ENCODE measurements at regions not wholly inside any gene's neighbourhood (a gene's known extent, or its start where the extent isn't known, plus 50 kb on each side); places are given as distances from the start of the nearest gene placed in this dataset.

DNA sequence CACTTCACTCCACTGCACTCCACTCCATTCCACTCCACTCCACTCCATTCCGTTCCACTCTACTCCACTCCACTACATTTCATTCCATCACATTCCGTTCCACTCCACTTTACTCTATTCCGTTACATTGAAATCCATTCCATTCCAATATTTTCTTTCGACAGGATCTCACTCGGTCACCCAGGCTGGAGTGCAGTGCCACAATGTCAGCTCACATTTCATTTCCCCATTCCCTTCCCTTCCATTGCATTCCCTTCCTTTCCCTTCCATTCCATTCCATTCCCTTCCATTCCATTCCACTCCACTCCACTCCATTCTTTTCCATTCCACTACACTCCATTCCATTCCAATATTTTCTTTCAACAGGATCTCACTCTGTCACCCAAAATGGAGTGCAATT, 1407.6 kb upstream of the USP9Y start:
- no peak for DNase-seq

DNA sequence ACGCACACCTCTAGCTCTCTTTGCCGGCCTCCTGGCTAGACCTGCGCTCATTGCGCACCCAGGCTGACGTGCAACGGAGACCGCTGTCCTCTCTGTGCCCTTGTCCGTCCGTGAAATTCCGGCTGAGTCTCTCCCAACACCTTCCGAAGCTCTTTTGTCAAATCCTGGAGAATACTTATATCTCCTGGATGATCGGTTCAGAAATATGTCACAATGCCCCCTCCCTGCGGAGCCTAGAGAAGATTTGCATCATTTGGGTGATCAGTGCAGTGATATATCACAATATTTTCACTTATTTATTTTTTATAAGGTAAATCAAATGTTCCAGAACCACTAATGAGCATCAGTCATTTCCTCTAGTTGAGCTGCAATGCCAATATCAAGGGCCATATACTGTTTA, 1366.9 kb upstream of the USP9Y start:
- peak; percentile 8 for DNase-seq
